Brain microvascular endothelial cell (primary cell): ENCODE measurements at regions not wholly inside any gene's neighbourhood (a gene's known extent, or its start where the extent isn't known, plus 50 kb on each side); places are given as distances from the start of the nearest gene placed in this dataset.

Experiments used
- DNase-seq: peaks from one replicate; pipeline ENCODE4 v3.0.0-alpha.2; 2020
- H3K27ac ChIP-seq: fragments of 250-450 bp; sonication (Bioruptor Pico); 2 replicates; pipeline ENCODE4 v1.5.1; 2020; ENCODE audit warnings: mild to moderate bottlenecking, moderate library complexity
- H3K27me3 ChIP-seq: fragments of 250-450 bp; sonication (Bioruptor Pico); replicated peaks from 2 replicates; pipeline ENCODE4 v1.5.1; 2020; ENCODE audit warnings: mild to moderate bottlenecking
- H3K36me3 ChIP-seq: fragments of 250-450 bp; sonication (Bioruptor Pico); replicated peaks from 2 replicates; pipeline ENCODE4 v1.5.1; 2020; ENCODE audit warnings: mild to moderate bottlenecking
- H3K4me3 ChIP-seq: 2 replicates; pipeline ENCODE4 v1.5.1; 2011; ENCODE audit warnings: low read depth, mild to moderate bottlenecking, control low read depth, low read length, moderate library complexity
- CTCF ChIP-seq: IDR thresholded peaks from 2 replicates; pipeline ENCODE4 v1.5.1; 2011; ENCODE audit warnings: low read depth, mild to moderate bottlenecking, moderate library complexity, low read length, control low read depth, inconsistent platforms; ENCODE audit errors: missing control alignments
- in situ Hi-C: cut with HindIII; loops from 2 replicates; pipeline ENCODE4 v1.10.0; 2017; ENCODE audit warnings: low sequenced_read_pairs, low pct_ligation_motif_present

GRCh38 chr6:133609415-133610226 lies 279.3 kb upstream of the TCF21 start:
- in situ Hi-C loops: no loop called here
- no peak overlapping the region for H3K4me3 ChIP-seq
- H3K27me3 ChIP-seq: no peaks in the 10 kb centered on the region
- DNase-seq: peak; percentile 100
- H3K36me3 ChIP-seq: no peaks in the 10 kb centered on the region
- TF ChIP-seq CTCF: no peak
- peak overlapping the region; percentile 97 for H3K27ac ChIP-seq

- Histone ChIP-seq H3K4me3 (no peak overlapping the region), H3K27ac (peak overlapping the region; percentile 97), H3K36me3 (no peaks in the 10 kb centered on the region), H3K27me3 (no peaks in the 10 kb centered on the region)
- in situ Hi-C loops: no loop called here
- DNase-seq: peak; percentile 48
- no peak for TF ChIP-seq CTCF
Observed at GRCh38 chr6:133610227-133610840, 278.6 kb upstream of the TCF21 start.

GRCh38 chr6:133610971-133611370 lies 277.9 kb upstream of the TCF21 start:
- DNase-seq: no peak
- no peaks in the 10 kb centered on the region for H3K27me3 ChIP-seq
- peak overlapping the region; percentile 97 for H3K27ac ChIP-seq
- H3K4me3 ChIP-seq: no peak overlapping the region
- no peak for TF ChIP-seq CTCF
- in situ Hi-C loops: no loop called here
- no peaks in the 10 kb centered on the region for H3K36me3 ChIP-seq

DNA sequence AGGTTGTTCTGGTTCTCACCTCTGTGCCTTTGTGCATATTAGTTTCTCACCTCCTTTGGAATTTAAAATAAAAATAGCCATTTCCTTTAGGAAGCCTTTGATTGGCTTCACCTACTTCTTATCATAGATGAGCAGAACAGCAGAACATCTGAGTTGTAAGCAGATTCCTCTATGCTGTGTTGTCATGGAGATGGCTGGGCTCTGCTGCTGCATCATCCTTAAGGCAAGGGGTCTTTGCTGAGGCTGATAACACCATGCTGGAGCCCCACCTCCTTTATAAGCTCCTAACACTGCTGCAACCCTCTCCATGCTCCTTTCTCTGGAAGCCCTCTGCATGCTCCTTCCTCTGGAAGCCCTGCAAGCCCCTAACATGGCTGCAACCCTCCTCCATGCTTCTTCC lies 276.5 kb upstream of the TCF21 start:
- no peak overlapping the region for H3K27ac ChIP-seq
- in situ Hi-C loops: no loop called here
- no peak for DNase-seq
- no peaks in the 10 kb centered on the region for H3K27me3 ChIP-seq
- no peaks in the 10 kb centered on the region for H3K36me3 ChIP-seq
- no peak for TF ChIP-seq CTCF
- no peak overlapping the region for H3K4me3 ChIP-seq

GRCh38 chr6:133613211-133613610 lies 275.7 kb upstream of the TCF21 start:
- in situ Hi-C loops: no loop called here
- Histone ChIP-seq H3K27me3 (no peaks in the 10 kb centered on the region), H3K27ac (no peak overlapping the region), H3K4me3 (no peak overlapping the region), H3K36me3 (no peaks in the 10 kb centered on the region)
- TF ChIP-seq CTCF: no peak
- no peak for DNase-seq
